Left colon (tissue), 2 donors: ENCODE measurements at regions not wholly inside any gene's neighbourhood (a gene's known extent, or its start where the extent isn't known, plus 50 kb on each side); places are given as distances from the start of the nearest gene placed in this dataset.
A peak's percentile ranks its signal among the peaks of the same experiment; 100 is the strongest.

Source experiments
- ATAC-seq: fragments of 200-7000 bp; cut with Tn5 transposase; one replicate; pipeline ENCODE4 v1.9.1; 2020; ENCODE audit warnings: mild to moderate bottlenecking, moderate library complexity
- DNase-seq, 2 donors: peaks; one replicate each; pipeline ENCODE4 v3.0.0-alpha.2; 2020
- intact Hi-C, 2 donors: fragments of 100-400 bp; cut with DNase I in 1 of 2; cut with micrococcal nuclease in 1 of 2; formaldehyde crosslinking; loops; one replicate each; pipeline versions ENCODE4 v1.11.2 to v1.14.0; 2022; cut with DNase I, micrococcal nuclease
- donor health status: DM: no; HTN: no; CAD: no.
- donor health status: DM: yes; HTN: yes; CAD: no.

GRCh38 chr2:150050036-150050435, 437.4 kb downstream of the RND3 start:
- intact Hi-C loops: no loop called here
- ATAC-seq: no peak
- DNase-seq: no peak

GRCh38 chr2:150047620-150048222, 439.7 kb downstream of the RND3 start:
- intact Hi-C loops: no loop called here
- DNase-seq: no peak
- no peak for ATAC-seq

GRCh38 chr2:150046810-150047209, 440.7 kb downstream of the RND3 start:
- no peak for DNase-seq
- ATAC-seq: no peak
- intact Hi-C loops: no loop called here

GRCh38 chr2:150046211-150046610, 441.3 kb downstream of the RND3 start:
- intact Hi-C loops: no loop called here
- ATAC-seq (no peak), DNase-seq (no peak)

GRCh38 chr2:150045601-150046000, 441.9 kb downstream of the RND3 start:
- intact Hi-C loops: no loop called here
- no peak for DNase-seq
- ATAC-seq: no peak

- intact Hi-C loops: no loop called here
- peak; percentile 40 for ATAC-seq
- DNase-seq: no peak
These were observed 444.3 kb downstream of the RND3 start for GRCh38 chr2:150043172-150043500.

GRCh38 chr2:150042500-150043171, 444.8 kb downstream of the RND3 start:
- no peak for DNase-seq
- peak; percentile 56 for ATAC-seq
- intact Hi-C loops: no loop called here

GRCh38 chr2:150041722-150042425, 445.6 kb downstream of the RND3 start:
- intact Hi-C loops: no loop called here
- ATAC-seq (no peak), DNase-seq (no peak)

GRCh38 chr2:150036622-150037021, 449.0 kb upstream of the MMADHC start:
- ATAC-seq (no peak), DNase-seq (no peak)
- intact Hi-C loops: no loop called here

- intact Hi-C loops: no loop called here
- no peak for ATAC-seq
- no peak for DNase-seq
These were observed 447.1 kb upstream of the MMADHC start for GRCh38 chr2:150034665-150035064.

- intact Hi-C loops: no loop called here
- no peak for ATAC-seq
- DNase-seq: no peak
These were observed 443.0 kb upstream of the MMADHC start for GRCh38 chr2:150030436-150031190.

- ATAC-seq (no peak), DNase-seq (no peak)
- intact Hi-C loops: no loop called here
These were observed 440.7 kb upstream of the MMADHC start for GRCh38 chr2:150028322-150028721.

- DNase-seq (no peak), ATAC-seq (no peak)
- intact Hi-C loops: no loop called here
These were observed 439.6 kb upstream of the MMADHC start for GRCh38 chr2:150027164-150027563.

- ATAC-seq (no peak), DNase-seq (no peak)
- intact Hi-C loops: no loop called here
These were observed 436.1 kb upstream of the MMADHC start for GRCh38 chr2:150023663-150024062.

- ATAC-seq: no peak
- intact Hi-C loops: no loop called here
- no peak for DNase-seq
These were observed 435.5 kb upstream of the MMADHC start for GRCh38 chr2:150023044-150023443.

- DNase-seq: no peak
- ATAC-seq: no peak
- intact Hi-C loops: no loop called here
These were observed 433.5 kb upstream of the MMADHC start for GRCh38 chr2:150020937-150021673.

GRCh38 chr2:150020221-150020620, 432.6 kb upstream of the MMADHC start:
- no peak for DNase-seq
- intact Hi-C loops: no loop called here
- ATAC-seq: no peak

- intact Hi-C loops: no loop called here
- ATAC-seq: no peak
- no peak for DNase-seq
These were observed 431.5 kb upstream of the MMADHC start for GRCh38 chr2:150019063-150019462.

GRCh38 chr2:150012986-150013385, 425.4 kb upstream of the MMADHC start:
- ATAC-seq (no peak), DNase-seq (no peak)
- intact Hi-C loops: no loop called here
